ENCODE measurements at regions not wholly inside any gene's neighbourhood (a gene's known extent, or its start where the extent isn't known, plus 50 kb on each side); places are given as distances from the start of the nearest gene placed in this dataset.

DNA sequence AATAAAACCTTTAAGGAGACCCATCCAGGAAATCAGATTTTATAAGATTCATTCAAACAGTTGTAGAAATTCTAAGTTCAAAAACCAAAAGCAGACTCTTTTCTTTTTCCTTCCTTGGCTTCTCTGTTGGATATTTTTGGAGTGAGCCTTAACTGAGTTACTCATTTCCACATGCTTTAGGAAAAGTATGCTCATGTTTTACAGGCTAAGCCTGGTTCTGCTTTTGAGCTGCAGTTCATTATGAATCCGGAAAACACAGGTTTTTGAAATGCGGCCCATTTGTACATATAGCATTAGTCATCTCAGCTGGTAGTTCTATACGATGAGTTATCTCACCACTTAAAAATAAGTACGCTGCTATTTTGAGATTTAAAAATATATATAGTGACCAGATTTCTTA, 156.6 kb upstream of the DMRT1 start:
- ChIA-PET POLR2A (no interaction called here), CTCF (no interaction called here)
- no peak overlapping the region for H3K4me3 Mint-ChIP-seq
- Histone ChIP-seq H3K4me3 (ENCODE audit: low read length) (no peak overlapping the region), H3K27ac (ENCODE audit: low read depth in 1 of 2, low read length in 2 of 2) (no peak overlapping the region), H3K27me3 (ENCODE audit: control insufficient read depth in 1 of 2, insufficient read depth in 2 of 2, low read length in 2 of 2) (no peaks in the 10 kb centered on the region), H3K36me3 (ENCODE audit: insufficient read depth, low read length) (no peaks in the 10 kb centered on the region), H3K9me3 (ENCODE audit: control insufficient read depth in 1 of 2, insufficient read depth in 1 of 2, low read length in 2 of 2) (no peaks in the 10 kb centered on the region), H3K4me1 (ENCODE audit: insufficient read depth, low read length) (no peaks in the 10 kb centered on the region)
- no peaks in the 10 kb centered on the region for H3K27me3 Mint-ChIP-seq
- TF ChIP-seq, protein P1, sequence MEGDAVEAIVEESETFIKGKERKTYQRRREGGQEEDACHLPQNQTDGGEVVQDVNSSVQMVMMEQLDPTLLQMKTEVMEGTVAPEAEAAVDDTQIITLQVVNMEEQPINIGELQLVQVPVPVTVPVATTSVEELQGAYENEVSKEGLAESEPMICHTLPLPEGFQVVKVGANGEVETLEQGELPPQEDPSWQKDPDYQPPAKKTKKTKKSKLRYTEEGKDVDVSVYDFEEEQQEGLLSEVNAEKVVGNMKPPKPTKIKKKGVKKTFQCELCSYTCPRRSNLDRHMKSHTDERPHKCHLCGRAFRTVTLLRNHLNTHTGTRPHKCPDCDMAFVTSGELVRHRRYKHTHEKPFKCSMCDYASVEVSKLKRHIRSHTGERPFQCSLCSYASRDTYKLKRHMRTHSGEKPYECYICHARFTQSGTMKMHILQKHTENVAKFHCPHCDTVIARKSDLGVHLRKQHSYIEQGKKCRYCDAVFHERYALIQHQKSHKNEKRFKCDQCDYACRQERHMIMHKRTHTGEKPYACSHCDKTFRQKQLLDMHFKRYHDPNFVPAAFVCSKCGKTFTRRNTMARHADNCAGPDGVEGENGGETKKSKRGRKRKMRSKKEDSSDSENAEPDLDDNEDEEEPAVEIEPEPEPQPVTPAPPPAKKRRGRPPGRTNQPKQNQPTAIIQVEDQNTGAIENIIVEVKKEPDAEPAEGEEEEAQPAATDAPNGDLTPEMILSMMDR (IDR thresholded peaks at IDR 0.05) = no peak
- intact Hi-C loops (cut with DNase I, micrococcal nuclease) = no loop called here
- H3K9me3 Mint-ChIP-seq = no peaks in the 10 kb centered on the region
- DNase-seq (peak in 2 of 14 experiments; percentile 23 to 45), ATAC-seq (ENCODE audit: poor library complexity) (no peak)
- H3K27ac Mint-ChIP-seq = no peak overlapping the region
- no peaks in the 10 kb centered on the region for H3K36me3 Mint-ChIP-seq (ENCODE audit: low read depth)
- H3K4me1 Mint-ChIP-seq (ENCODE audit: low read depth) = no peaks in the 10 kb centered on the region

DNA sequence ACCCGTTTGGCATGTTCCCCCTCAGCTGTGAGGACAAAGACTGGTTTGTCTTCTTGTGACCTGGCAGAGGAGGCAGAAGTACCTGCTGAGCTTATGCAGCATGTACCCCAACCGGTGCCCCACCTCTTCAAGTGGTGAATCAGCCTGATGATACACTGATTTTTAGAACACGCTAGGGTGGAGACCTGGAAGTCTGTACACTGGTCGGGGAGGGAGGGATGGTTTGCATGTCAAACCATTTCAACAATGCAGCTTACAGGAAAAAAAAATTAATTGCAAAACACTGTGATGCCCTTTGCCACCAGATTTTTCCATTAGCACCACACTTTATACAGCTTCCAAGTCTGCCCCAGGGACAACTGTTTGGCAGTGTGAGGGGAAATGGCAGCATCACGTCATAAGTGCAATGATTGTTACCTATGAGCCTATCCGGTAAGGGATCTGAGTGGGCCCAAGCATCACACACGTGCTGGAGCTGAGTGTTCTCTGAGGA, 155.1 kb upstream of the DMRT1 start:
- no peak overlapping the region for H3K4me3 Mint-ChIP-seq
- no peak overlapping the region for H3K27ac ChIP-seq (ENCODE audit: low read depth in 1 of 2, low read length in 2 of 2)
- no peaks in the 10 kb centered on the region for H3K36me3 Mint-ChIP-seq (ENCODE audit: low read depth)
- no peaks in the 10 kb centered on the region for H3K36me3 ChIP-seq (ENCODE audit: insufficient read depth, low read length)
- H3K4me1 ChIP-seq (ENCODE audit: insufficient read depth, low read length) = no peaks in the 10 kb centered on the region
- no peaks in the 10 kb centered on the region for H3K9me3 ChIP-seq (ENCODE audit: control insufficient read depth in 1 of 2, insufficient read depth in 1 of 2, low read length in 2 of 2)
- no peaks in the 10 kb centered on the region for H3K4me1 Mint-ChIP-seq (ENCODE audit: low read depth)
- no peaks in the 10 kb centered on the region for H3K27me3 Mint-ChIP-seq
- ChIA-PET POLR2A (interaction anchor here (0.6 kb wide), 1 partner anchor 9 kb away, joined by 3 read pairs; no protein-coding TSS in a partner anchor), CTCF (no interaction called here)
- H3K4me3 ChIP-seq (ENCODE audit: low read length) = no peak overlapping the region
- H3K9me3 Mint-ChIP-seq = no peaks in the 10 kb centered on the region
- H3K27ac Mint-ChIP-seq = no peak overlapping the region
- ATAC-seq (ENCODE audit: poor library complexity) = no peak
- no peak for DNase-seq
- H3K27me3 ChIP-seq (ENCODE audit: control insufficient read depth in 1 of 2, insufficient read depth in 2 of 2, low read length in 2 of 2) = no peaks in the 10 kb centered on the region
- TF ChIP-seq, protein P1 (IDR thresholded peaks at IDR 0.05) = no peak
- intact Hi-C loops (cut with DNase I, micrococcal nuclease) = no loop called here

DNA sequence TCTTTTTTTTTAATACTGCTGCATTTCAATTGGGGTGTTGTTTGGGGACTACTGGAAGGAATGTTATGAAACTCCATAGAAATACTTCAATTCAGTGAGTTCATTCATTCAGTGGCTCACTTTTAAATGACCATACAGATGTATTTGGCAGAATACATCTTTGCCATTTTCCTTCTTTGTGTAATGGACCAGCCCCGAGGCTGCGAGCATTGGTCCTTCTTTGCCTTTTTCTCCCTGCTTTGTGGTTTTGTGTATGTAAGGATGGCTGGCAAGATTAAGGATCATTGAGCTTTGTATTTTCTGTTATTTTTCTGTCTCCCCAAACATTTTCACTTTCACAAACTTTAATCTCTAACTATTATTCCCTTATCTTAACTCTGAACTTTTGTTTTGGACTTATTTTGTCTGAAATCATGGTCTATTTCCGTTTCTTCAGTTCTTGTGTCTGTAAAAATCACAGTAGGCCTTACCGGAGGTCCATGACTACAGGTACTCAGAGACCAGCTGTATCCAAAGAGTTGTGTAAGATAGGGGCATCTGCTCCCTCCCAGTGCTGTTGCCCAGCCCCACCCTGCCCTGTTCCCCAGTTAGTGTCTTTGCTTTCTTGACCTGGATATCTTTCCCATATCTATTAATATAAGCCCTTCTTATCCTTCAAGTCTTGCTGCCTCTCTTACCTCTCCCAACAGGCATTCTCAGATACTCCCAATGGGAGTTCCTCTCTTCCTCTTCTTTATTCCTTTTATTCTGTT, 154.3 kb upstream of the DMRT1 start:
- Histone ChIP-seq H3K9me3 (ENCODE audit: control insufficient read depth in 1 of 2, insufficient read depth in 1 of 2, low read length in 2 of 2) (no peaks in the 10 kb centered on the region), H3K36me3 (ENCODE audit: insufficient read depth, low read length) (no peaks in the 10 kb centered on the region), H3K27me3 (ENCODE audit: control insufficient read depth in 1 of 2, insufficient read depth in 2 of 2, low read length in 2 of 2) (no peaks in the 10 kb centered on the region), H3K4me1 (ENCODE audit: insufficient read depth, low read length) (no peaks in the 10 kb centered on the region), H3K4me3 (ENCODE audit: low read length) (no peak overlapping the region), H3K27ac (ENCODE audit: low read depth in 1 of 2, low read length in 2 of 2) (no peak overlapping the region)
- ATAC-seq (ENCODE audit: poor library complexity) = no peak
- Mint-ChIP-seq H3K9me3 (no peaks in the 10 kb centered on the region), H3K4me1 (ENCODE audit: low read depth) (no peaks in the 10 kb centered on the region), H3K27ac (no peak overlapping the region), H3K36me3 (ENCODE audit: low read depth) (no peaks in the 10 kb centered on the region), H3K27me3 (no peaks in the 10 kb centered on the region), H3K4me3 (no peak overlapping the region)
- intact Hi-C loops (cut with DNase I, micrococcal nuclease) = no loop called here
- ChIA-PET POLR2A (no interaction called here), CTCF (no interaction called here)
- DNase-seq = no peak
- TF ChIP-seq, protein P1 (IDR thresholded peaks at IDR 0.05) = no peak
